ENCODE measurements at regions not wholly inside any gene's neighbourhood (a gene's known extent, or its start where the extent isn't known, plus 50 kb on each side); places are given as distances from the start of the nearest gene placed in this dataset.

GRCh38 chr13:39167018-39167417 is 128.8 kb downstream of the NHLRC3 start:
- no peak for DNase-seq

DNA sequence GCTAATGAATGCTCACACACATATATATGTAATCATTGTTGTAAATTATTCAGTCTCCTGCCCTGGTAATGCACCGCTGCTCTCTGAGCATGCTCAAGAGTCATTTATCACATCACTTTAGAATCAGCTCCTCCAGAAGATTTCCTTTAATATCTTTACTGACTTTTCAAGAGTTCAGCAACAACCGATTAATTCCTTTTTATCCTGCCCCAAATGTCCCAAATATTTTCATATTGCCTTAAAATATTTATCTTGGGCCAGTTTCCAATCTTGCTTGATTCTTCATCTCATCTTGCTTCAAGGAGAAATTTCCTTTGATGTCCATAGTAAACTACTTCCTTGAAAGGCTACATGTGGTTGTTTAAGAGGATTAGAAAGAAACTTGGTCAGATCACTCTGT is 132.5 kb downstream of the NHLRC3 start:
- DNase-seq: no peak

GRCh38 chr13:39185326-39185725 is 147.1 kb downstream of the NHLRC3 start:
- DNase-seq: no peak

DNA sequence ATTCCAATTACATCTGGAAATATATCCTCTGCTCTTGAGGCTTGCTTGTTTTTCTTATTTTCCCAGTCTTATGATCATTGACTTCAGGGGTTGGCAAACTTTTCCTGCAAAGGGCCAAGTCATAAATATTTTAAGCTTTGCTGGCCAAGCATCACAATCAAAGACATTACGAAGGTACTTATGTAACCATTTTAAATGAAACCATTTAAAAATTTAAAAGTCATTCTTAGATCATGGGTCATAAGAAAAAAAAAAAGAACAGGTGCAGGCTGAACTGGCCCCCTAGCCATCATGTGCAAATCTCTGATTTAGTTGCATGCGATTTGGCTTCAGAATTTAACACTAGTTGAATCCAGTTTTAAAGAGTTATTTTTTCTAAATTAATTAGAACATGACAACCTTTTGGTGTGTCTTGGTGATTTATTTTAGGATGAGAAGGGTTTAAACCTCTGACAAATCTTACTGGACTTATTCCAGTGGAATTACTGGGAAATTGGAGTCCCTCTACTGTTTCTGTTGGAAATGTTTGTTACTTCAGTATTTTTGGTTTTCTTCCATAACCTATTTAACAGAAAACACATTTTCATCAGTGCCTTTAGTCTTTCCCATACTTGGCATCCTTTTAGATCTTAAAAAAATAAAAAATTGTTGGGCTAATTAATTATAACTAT is 148.1 kb downstream of the NHLRC3 start:
- DNase-seq: no peak

DNA sequence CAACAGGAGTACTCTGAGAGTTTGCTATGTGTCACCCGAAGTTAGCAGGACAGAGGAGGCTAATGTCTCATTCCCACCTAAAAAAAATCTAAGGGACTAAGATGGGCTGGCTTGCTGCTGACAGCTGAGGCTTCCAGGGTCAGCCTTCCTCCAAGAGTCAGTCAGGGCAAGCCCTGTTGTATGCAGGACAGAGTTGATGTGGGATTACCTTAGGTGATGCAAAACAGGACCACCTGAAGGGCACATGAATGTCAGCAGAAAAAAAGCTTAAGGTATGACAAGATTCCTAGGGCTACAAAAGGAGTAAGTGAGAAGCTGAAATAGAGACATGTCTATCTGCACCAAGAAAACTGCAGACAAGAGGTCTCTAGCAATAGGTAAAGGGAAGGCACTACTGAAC is 151.5 kb downstream of the NHLRC3 start:
- no peak for DNase-seq

- no peak for DNase-seq
These were observed 158.8 kb downstream of the NHLRC3 start for GRCh38 chr13:39196965-39197646.

GRCh38 chr13:39197647-39198007 is 159.4 kb downstream of the NHLRC3 start:
- DNase-seq: no peak

- no peak for DNase-seq
These were observed 162.1 kb downstream of the NHLRC3 start for GRCh38 chr13:39200249-39200910.

- no peak for DNase-seq
These were observed 162.9 kb downstream of the NHLRC3 start for GRCh38 chr13:39201180-39201579.

GRCh38 chr13:39202746-39203145 is 164.5 kb downstream of the NHLRC3 start:
- no peak for DNase-seq

DNA sequence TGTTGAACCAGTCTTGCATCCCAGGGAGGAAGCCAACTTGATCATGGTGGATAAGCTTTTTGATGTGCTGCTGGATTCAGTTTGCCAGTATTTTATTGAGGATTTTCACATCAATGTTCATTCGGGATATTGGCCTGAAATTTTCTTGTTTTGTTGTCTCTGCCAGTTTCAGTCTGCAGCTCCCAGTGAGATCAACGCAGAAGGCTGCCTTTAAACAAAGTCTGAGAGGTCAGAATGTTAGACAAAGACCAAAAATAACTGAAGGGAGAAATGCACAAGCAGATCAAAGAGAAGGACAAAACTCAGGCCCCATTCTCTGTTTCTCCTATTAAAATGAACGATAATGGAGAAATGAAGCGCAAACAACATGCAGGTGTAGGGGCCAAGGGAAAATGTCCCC is 170.4 kb downstream of the NHLRC3 start:
- DNase-seq: no peak

DNA sequence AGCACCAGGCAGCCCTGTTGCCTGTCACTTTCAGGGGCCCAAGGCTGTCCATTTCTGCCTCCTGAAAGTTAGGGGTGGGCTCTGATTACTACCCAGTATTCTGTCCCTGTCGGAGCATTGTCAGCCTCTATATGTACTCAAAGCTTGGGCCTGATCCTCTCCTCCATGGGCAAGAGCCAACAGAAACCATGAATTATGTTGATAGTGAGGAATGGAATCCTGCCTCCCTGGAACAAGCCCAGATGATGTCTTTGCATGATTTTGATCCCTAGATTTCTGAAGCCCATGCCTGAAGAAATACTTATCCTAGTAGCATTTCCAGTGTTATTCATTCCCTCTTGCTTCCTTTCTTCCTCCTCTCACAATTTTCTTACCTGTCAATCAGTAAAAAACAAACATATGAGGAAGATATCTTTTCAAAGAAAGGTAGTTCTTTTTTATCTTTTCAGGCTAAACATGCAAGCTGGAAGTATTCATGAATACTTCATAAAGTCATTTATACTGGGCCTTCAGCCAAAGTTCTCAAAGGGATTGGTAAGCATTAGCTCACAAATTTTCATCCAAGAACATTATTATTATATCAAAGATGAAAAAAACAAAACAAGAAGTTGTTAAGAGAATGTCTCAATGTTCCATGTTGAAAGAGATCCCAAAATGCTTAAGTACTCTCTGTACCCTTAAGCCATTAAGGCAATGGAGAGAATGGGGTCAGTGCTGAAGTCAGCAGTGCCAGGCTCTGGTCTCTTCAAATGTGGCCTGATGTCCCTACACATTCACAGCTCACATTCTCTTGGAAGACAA is 171.7 kb downstream of the NHLRC3 start:
- DNase-seq: no peak

DNA sequence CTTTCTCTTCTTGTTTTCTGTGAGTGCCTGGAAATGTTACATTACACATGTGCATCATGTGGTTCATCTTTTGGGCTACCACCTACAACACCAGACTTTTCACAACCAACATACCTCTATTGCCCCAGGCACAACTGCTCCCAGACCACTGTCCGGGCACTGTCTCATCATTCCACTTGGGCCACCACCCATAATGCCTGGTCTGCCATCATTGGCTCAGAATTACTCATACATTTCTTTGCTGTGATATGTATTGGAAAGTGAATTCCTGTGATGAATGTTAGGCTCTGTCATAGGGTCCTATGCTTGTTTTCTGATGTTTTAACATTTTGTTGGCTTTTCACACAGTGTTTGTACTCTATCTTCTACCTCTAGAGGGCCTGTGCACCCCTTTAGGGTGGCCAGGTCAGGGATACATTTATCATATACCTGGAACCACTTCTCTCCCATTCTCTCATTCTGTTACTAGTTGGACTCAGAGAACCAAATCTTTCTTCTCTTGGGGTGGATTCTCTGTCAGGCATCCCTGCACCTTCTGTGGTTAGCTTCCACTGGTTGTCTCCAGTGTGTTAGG is 172.8 kb downstream of the NHLRC3 start:
- no peak for DNase-seq

GRCh38 chr13:39215971-39216370 is 177.7 kb downstream of the NHLRC3 start:
- no peak for DNase-seq

DNA sequence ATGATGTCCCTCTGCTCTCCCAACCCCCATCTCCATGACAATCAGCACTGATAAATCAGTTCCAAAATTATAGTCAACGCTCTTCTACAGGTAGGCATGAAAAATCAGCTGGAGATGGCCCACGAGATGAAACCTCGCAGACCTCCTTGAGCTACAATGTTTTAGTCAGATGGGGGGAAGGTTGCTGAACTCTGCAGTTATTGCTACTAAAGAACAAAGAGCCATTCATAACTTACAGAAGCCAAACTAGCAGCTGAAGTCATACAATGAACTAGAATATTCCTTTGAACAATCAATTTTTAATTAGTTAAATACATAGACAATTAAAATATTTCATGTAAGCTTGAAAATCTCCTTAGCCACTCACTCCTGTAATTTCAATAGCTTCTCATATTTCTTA is 179.2 kb downstream of the NHLRC3 start:
- no peak for DNase-seq

DNA sequence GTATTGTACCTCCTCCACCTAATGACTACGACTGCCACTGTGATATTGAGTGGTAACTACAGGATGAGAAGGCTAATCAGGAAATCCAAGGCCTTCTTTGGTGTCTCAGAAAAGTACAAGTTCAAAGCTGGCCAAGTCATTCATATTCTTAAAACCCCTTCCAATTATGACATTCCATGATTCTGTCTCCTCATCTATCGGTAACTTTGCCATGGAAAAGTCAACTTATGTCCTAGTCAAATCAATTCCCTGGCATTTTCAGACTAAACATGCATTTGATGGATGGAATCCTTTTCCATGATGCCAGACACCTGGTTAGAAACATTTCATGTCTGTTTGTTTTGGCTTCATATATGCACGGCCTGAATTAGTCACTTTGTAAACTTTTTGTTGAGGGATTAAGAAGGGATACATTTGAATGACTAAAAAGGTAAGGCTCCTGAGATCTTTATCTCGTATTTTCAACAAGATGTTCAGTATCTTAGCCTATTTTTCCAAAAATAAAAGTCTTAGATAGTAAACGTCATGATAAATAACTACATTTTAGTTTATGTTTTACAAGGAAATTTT is 186.5 kb downstream of the NHLRC3 start:
- DNase-seq: no peak

- no peak for DNase-seq
These were observed 187.6 kb downstream of the NHLRC3 start for GRCh38 chr13:39225860-39226259.

GRCh38 chr13:39226359-39226758 is 188.1 kb downstream of the NHLRC3 start:
- DNase-seq: no peak

DNA sequence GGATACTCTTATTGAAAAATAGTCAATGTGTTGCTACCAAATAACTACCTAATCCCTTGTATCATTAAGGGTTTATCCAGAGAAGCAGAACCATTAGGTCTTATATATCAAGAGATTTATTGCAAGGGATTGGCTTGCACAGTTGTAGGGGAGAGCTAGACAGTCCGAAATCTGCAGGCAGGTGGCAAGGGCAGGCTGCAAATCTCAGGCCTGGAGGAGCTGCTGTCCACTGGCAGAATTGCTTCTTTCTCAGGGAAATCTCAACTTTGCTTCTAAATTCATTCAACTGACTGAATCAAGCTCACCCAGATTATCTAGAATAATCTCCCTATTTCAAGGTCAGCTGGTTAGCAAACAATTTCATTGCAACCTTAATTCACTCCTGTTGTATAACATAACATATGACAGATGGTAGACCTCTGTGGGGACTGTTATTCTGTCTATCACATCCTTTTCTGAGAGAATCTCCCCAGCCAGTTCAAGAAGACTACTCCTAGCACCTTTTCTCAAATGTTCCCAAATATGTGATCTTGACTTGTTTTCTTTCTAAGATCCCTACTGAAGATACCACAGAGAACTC is 194.2 kb downstream of the NHLRC3 start:
- no peak for DNase-seq

DNA sequence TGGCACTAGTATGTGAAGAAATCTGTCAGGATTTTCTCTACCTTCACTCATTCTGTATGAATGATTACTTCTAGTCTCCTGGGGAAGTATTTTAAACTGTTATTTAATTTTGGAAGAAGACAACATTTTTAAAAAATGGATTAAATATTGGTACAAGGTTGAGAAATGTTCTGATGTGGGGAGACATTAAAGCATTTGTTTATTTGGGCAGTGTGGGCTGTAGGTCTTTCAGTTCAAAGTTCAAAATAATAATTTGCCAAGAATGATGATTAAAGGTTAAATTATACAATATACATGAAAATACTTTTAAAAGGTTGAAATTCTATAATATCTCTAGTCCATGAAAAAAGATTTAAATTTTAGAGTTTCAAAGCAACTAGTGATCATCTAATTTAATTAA is 194.7 kb downstream of the NHLRC3 start:
- DNase-seq: no peak

GRCh38 chr13:39233519-39233918 is 195.3 kb downstream of the NHLRC3 start:
- DNase-seq: no peak
